ENCODE measurements at regions not wholly inside any gene's neighbourhood (a gene's known extent, or its start where the extent isn't known, plus 50 kb on each side); places are given as distances from the start of the nearest gene placed in this dataset.

DNA sequence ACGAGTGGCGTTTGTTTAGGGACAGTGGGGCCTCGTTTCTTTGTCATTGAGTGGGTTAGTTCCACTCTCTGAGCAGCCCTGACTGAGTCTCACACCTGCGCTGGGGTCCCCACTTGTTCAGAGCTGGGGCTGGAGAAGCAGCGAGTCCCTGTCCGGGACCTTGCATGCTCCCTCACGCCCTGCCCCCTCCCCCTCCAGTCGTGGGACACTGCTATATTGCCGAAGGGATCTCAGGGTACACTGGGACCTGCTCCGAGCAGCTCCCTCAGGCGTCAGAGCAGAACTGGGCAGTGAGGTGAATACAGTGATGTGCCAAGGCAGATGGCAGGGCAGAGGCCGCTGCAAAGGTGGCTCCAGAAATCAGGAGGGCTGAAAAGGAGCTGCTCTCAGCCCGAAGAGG, 59.9 kb upstream of the KLF13 start:
- H3K27ac ChIP-seq (ENCODE audit: insufficient read depth, low read length, poor library complexity, severe bottlenecking): peak overlapping the region; percentile 73
- no peaks in the 10 kb centered on the region for H3K27me3 ChIP-seq (replicated peaks; ENCODE audit: control insufficient read depth, insufficient read depth, low read length, poor library complexity, severe bottlenecking)
- H3K36me3 ChIP-seq (ENCODE audit: control insufficient read depth, insufficient read depth, low read length): no peaks in the 10 kb centered on the region
- no peak overlapping the region for H3K4me3 ChIP-seq (ENCODE audit: insufficient read depth, low read depth, low read length, poor library complexity, severe bottlenecking)
- DNase-seq: no peak
- no peaks in the 10 kb centered on the region for H3K9me3 ChIP-seq (ENCODE audit: control insufficient read depth, low read length)
- H3K4me1 ChIP-seq (ENCODE audit: control insufficient read depth, insufficient read depth, low read length, poor library complexity, severe bottlenecking): peaks cover 55% of the 10 kb centered on the region

DNA sequence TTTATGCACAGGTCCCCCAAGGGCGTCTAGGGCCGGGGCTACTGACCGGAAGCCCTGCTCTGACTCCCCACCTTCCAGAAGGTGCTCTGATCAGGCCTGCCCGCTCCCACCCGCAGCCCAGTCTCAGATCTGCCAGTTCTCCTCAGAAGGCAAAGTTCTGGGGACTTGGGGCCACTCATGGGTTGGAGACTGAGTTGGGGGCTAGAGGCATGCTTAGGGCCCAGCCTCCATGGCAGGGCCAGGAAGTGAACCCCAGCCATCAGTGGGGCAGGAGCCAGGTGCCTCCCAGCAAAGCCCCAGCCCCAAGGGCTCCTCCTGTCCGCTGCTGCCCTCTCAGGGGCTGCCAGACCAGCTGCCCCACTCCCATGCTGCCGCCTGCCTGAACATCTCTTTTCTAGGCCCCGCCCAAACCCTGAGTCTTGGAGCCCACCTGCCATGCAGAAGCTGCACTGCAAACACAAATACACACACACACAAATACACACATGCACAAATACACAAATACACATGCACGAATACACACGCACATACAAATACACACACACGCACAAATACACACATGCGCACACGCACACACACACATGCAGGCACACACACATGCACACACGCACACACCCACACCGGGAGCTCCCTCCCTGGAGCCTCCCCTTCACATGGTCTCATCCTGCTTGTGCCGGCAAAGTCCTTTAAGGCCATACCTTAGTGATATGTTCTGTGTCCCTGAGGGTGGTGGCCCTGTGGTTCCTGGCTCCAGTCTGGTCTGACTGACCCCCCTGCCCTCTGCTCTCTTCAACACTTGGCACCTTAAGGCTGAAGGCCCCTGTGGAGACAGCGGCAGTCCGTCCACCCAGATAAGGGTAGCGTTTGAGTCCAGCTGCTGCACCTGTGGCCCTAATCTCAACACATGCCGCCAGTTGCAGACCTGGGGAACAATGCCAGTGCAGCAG, 59.2 kb upstream of the KLF13 start:
- no peak for DNase-seq
- no peaks in the 10 kb centered on the region for H3K36me3 ChIP-seq (ENCODE audit: control insufficient read depth, insufficient read depth, low read length)
- H3K4me1 ChIP-seq (ENCODE audit: control insufficient read depth, insufficient read depth, low read length, poor library complexity, severe bottlenecking): peaks cover 52% of the 10 kb centered on the region
- no peaks in the 10 kb centered on the region for H3K27me3 ChIP-seq (replicated peaks; ENCODE audit: control insufficient read depth, insufficient read depth, low read length, poor library complexity, severe bottlenecking)
- H3K9me3 ChIP-seq (ENCODE audit: control insufficient read depth, low read length): no peaks in the 10 kb centered on the region
- peak overlapping the region; percentile 73 for H3K27ac ChIP-seq (ENCODE audit: insufficient read depth, low read length, poor library complexity, severe bottlenecking)
- no peak overlapping the region for H3K4me3 ChIP-seq (ENCODE audit: insufficient read depth, low read depth, low read length, poor library complexity, severe bottlenecking)

DNA sequence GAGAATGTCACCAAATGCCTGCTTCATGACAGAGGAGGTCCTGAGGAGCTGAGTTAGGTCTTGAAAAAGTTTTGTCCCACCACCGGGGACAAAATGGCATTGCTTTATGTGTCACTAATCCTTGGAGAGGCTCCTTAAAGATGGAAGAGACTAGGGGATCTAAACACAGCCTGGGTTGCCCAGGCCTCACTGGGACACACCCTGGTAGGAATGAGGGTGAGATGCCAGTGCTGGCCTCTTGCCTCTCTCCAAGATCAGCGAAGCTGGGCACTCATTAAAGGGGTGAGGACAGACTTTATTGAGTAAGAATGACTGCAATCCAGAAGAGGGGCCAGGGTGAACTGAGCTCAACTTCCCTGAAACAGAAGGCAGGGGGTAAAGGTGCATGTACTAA, 58.5 kb upstream of the KLF13 start:
- no peak for DNase-seq
- no peak overlapping the region for H3K4me3 ChIP-seq (ENCODE audit: insufficient read depth, low read depth, low read length, poor library complexity, severe bottlenecking)
- no peaks in the 10 kb centered on the region for H3K27me3 ChIP-seq (replicated peaks; ENCODE audit: control insufficient read depth, insufficient read depth, low read length, poor library complexity, severe bottlenecking)
- peaks cover 45% of the 10 kb centered on the region for H3K4me1 ChIP-seq (ENCODE audit: control insufficient read depth, insufficient read depth, low read length, poor library complexity, severe bottlenecking)
- H3K27ac ChIP-seq (ENCODE audit: insufficient read depth, low read length, poor library complexity, severe bottlenecking): peak overlapping the region; percentile 5
- H3K9me3 ChIP-seq (ENCODE audit: control insufficient read depth, low read length): no peaks in the 10 kb centered on the region
- no peaks in the 10 kb centered on the region for H3K36me3 ChIP-seq (ENCODE audit: control insufficient read depth, insufficient read depth, low read length)

DNA sequence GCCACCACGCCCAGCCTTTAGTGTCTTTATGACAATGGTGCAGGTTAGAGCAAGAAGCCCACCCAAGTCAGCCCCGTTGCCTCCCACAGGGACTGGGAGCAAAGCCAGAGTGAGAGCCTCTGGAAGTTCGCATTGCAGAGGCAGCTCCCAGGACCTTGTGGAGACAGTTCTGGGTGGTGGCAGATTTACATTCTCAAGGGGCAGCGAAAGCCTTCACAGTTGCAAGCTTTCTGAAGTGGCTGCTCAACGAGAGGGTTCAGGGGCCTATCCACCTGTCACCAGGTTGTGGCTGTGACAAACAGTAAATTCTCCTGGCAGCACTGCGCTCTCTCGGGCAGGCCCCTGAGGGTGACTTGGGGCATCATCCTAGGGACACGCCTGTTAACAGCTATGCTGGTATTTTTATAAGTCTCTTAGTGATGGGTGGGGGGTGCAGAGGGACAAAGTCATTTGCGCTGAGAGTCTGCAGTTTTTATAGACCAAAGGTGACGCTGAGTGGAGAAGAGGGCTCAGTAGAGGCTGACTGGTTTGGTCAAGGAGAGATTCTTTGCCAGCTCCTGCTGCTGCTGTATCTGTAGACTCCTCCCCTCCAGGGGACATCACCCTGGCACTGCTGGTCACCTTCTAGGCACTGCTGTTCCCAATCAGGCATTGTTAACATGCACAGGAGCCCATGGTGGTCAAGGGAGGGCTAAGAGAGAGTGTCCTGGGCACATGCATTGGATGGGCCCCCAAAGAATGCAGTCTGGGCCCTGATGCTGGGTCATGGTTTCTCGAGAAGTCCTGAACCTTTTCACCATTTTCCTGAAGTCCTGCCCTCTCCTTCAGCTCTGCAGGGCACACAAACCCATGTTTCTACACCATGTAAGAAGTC, 57.5 kb upstream of the KLF13 start:
- Histone ChIP-seq H3K27me3 (replicated peaks; ENCODE audit: control insufficient read depth, insufficient read depth, low read length, poor library complexity, severe bottlenecking) (no peaks in the 10 kb centered on the region), H3K4me1 (ENCODE audit: control insufficient read depth, insufficient read depth, low read length, poor library complexity, severe bottlenecking) (peaks cover 35% of the 10 kb centered on the region), H3K27ac (ENCODE audit: insufficient read depth, low read length, poor library complexity, severe bottlenecking) (no peak overlapping the region), H3K9me3 (ENCODE audit: control insufficient read depth, low read length) (no peaks in the 10 kb centered on the region), H3K36me3 (ENCODE audit: control insufficient read depth, insufficient read depth, low read length) (no peaks in the 10 kb centered on the region), H3K4me3 (ENCODE audit: insufficient read depth, low read depth, low read length, poor library complexity, severe bottlenecking) (no peak overlapping the region)
- no peak for DNase-seq

DNA sequence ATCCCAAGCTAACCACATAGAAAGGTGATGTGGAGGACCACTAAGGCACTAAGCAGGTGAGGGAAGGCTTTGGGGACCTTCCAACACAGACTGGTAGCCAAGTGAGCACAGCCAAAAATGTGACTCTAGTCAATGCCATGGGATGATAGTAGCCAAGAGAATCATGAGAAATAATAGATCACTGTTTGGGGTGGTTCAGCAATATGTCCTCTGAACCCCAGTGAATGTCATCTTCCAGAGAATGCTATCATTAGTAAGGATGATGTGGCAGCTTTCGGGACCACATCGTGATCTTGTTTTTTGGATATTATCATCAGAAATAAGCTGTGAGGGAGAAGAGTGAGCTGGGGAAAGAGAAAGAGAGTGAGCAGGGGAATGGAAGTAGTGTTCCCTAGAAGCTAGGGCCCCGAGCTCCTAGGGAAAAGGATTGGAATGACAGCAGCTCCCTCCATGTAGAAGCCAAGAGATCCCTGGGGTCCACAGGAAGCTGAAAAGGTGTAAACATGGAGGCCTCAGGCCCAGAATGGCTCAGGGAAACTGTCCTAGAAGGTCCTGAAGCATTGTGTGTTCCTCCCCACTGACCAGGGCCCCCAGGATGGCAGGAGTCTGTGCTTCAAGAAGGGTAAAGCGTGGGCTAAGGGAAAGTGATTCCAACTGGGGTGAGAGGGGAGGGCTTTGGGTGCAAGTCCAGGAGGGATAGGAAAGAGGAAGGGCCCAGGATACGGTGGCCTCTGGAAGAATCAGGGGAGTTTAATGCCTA, 56.6 kb upstream of the KLF13 start:
- Histone ChIP-seq H3K27me3 (replicated peaks; ENCODE audit: control insufficient read depth, insufficient read depth, low read length, poor library complexity, severe bottlenecking) (no peaks in the 10 kb centered on the region), H3K27ac (ENCODE audit: insufficient read depth, low read length, poor library complexity, severe bottlenecking) (no peak overlapping the region), H3K36me3 (ENCODE audit: control insufficient read depth, insufficient read depth, low read length) (no peaks in the 10 kb centered on the region), H3K9me3 (ENCODE audit: control insufficient read depth, low read length) (no peaks in the 10 kb centered on the region), H3K4me3 (ENCODE audit: insufficient read depth, low read depth, low read length, poor library complexity, severe bottlenecking) (no peak overlapping the region), H3K4me1 (ENCODE audit: control insufficient read depth, insufficient read depth, low read length, poor library complexity, severe bottlenecking) (peaks cover 26% of the 10 kb centered on the region)
- DNase-seq: no peak

DNA sequence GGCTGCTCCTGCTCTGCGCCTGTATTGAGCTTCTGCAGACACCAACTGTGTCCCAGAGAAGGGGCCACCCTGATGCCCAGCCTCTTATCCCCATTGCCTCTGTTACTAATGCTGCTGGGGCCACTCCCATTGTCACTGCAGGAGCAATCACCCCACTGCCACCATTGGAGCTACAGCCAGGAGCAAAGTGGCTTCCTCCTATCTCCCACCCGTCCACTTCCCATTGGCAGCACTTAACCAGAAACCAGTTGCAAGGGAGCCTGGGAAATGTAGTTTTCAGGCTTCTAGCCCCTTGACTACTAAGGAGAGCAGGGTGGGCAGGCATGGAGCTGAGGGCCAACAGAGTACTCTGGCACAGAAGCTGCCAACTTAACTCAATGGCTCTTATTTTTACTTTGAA, 55.9 kb upstream of the KLF13 start:
- H3K4me1 ChIP-seq (ENCODE audit: control insufficient read depth, insufficient read depth, low read length, poor library complexity, severe bottlenecking): peaks cover 19% of the 10 kb centered on the region
- H3K4me3 ChIP-seq (ENCODE audit: insufficient read depth, low read depth, low read length, poor library complexity, severe bottlenecking): no peak overlapping the region
- no peaks in the 10 kb centered on the region for H3K9me3 ChIP-seq (ENCODE audit: control insufficient read depth, low read length)
- H3K27me3 ChIP-seq (replicated peaks; ENCODE audit: control insufficient read depth, insufficient read depth, low read length, poor library complexity, severe bottlenecking): no peaks in the 10 kb centered on the region
- no peak overlapping the region for H3K27ac ChIP-seq (ENCODE audit: insufficient read depth, low read length, poor library complexity, severe bottlenecking)
- DNase-seq: no peak
- H3K36me3 ChIP-seq (ENCODE audit: control insufficient read depth, insufficient read depth, low read length): no peaks in the 10 kb centered on the region

DNA sequence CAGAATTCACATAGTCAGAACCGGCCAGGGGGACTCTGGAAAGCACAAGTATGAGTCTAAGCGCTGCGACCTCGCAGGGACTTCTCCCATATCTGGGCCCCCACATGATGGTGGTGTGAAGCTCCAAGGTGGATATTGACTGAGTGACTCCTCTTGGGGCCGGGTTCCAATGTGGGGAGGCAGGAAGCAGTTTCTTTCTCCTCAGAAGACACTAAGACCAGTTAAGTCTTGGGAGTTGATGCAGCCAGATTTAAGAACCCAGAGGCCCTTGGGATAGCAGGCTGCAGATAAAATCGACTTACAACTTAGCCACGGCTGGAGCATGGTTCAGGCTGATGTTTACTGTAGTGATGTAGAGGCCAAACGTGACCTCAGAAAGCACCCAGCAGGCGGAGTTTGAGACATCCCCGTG, 55.4 kb upstream of the KLF13 start:
- Histone ChIP-seq H3K27ac (ENCODE audit: insufficient read depth, low read length, poor library complexity, severe bottlenecking) (no peak overlapping the region), H3K4me3 (ENCODE audit: insufficient read depth, low read depth, low read length, poor library complexity, severe bottlenecking) (no peak overlapping the region), H3K4me1 (ENCODE audit: control insufficient read depth, insufficient read depth, low read length, poor library complexity, severe bottlenecking) (peaks cover 15% of the 10 kb centered on the region), H3K27me3 (replicated peaks; ENCODE audit: control insufficient read depth, insufficient read depth, low read length, poor library complexity, severe bottlenecking) (no peaks in the 10 kb centered on the region), H3K36me3 (ENCODE audit: control insufficient read depth, insufficient read depth, low read length) (no peaks in the 10 kb centered on the region), H3K9me3 (ENCODE audit: control insufficient read depth, low read length) (no peaks in the 10 kb centered on the region)
- no peak for DNase-seq

DNA sequence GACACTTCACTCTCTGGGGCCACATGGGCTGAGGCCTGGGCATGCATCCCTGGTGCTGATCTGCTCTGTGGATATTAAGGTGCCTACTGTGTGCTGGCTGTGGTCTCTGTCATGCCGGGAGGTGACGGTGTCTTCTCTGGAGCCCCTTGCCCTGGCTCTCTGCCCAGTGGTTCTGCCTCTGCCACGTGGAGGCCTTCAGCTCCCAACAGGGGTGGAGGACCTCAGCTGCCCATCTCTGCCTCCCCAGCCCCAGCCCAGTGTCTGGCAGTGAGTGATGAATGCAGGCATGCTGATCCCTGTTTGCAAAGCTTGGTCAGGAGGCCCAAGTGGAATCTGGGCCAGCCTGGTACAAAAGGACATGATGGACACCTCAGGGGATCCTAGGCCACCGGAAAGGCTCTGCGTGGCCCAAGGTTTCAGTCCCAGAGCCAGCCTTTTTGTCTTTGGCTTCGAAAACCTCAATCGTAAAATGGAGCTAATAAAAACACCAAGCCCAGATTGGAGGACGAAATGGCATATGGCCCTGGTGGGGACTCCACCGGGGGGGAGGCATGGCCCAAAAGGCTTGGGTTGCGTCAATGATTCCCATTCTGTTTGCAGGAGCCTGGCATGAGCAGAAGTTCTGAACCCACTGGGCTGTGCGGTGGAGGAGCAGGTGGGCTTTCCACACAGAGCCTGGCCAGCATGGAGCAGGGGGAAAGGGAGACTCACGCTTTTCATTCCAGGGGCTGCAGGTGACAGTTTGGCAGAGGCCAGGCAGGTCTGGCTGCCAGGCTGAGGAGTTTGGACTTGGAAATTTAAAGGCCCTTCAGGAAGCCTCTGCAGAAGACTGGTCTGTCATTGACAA, 54.7 kb upstream of the KLF13 start:
- no peaks in the 10 kb centered on the region for H3K36me3 ChIP-seq (ENCODE audit: control insufficient read depth, insufficient read depth, low read length)
- peaks cover 10% of the 10 kb centered on the region for H3K4me1 ChIP-seq (ENCODE audit: control insufficient read depth, insufficient read depth, low read length, poor library complexity, severe bottlenecking)
- H3K9me3 ChIP-seq (ENCODE audit: control insufficient read depth, low read length): no peaks in the 10 kb centered on the region
- no peak for DNase-seq
- no peak overlapping the region for H3K4me3 ChIP-seq (ENCODE audit: insufficient read depth, low read depth, low read length, poor library complexity, severe bottlenecking)
- no peak overlapping the region for H3K27ac ChIP-seq (ENCODE audit: insufficient read depth, low read length, poor library complexity, severe bottlenecking)
- H3K27me3 ChIP-seq (replicated peaks; ENCODE audit: control insufficient read depth, insufficient read depth, low read length, poor library complexity, severe bottlenecking): no peaks in the 10 kb centered on the region

DNA sequence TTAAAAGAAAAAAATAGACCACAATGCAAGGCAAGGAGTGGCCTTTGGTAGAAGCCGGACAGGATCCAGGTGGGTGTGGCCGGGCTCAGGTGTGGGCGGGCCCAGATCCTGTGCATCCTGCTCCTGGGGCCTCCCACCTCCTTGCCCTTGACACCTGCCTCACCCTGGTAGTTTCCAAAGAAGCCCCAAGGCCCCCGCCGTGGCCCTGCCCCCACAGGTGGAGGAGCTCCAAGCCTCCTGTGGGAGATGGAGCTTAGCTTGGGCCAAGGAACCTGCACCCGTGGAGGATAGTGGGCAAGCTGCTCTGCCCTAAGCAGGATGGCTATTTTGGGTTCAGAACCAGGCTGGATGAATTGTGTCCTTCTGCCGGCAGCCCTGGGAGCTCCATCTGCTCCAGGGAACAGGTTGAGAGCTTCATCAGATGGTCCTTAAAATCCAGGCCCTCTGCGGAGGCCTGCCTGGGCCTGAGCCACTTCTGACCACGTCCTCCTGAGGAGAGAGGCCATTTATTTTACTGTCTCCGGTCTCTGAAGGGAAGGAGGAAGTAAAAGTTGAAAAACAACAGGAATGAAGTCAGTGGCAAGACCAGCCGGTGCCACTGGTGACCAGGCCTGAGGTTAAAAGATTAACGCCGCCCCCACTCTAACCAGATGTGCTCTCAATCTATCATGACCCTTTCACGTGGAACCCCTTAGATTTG, 53.9 kb upstream of the KLF13 start:
- no peak for DNase-seq
- Histone ChIP-seq H3K27me3 (replicated peaks; ENCODE audit: control insufficient read depth, insufficient read depth, low read length, poor library complexity, severe bottlenecking) (no peaks in the 10 kb centered on the region), H3K9me3 (ENCODE audit: control insufficient read depth, low read length) (no peaks in the 10 kb centered on the region), H3K4me1 (ENCODE audit: control insufficient read depth, insufficient read depth, low read length, poor library complexity, severe bottlenecking) (peaks cover 2% of the 10 kb centered on the region), H3K36me3 (ENCODE audit: control insufficient read depth, insufficient read depth, low read length) (no peaks in the 10 kb centered on the region), H3K4me3 (ENCODE audit: insufficient read depth, low read depth, low read length, poor library complexity, severe bottlenecking) (no peak overlapping the region), H3K27ac (ENCODE audit: insufficient read depth, low read length, poor library complexity, severe bottlenecking) (no peak overlapping the region)
